RCC 7860 (cell line): ENCODE measurements at regions not wholly inside any gene's neighbourhood (a gene's known extent, or its start where the extent isn't known, plus 50 kb on each side); places are given as distances from the start of the nearest gene placed in this dataset.
"Not testable (repeated sequence)": the region's sequence is repeated elsewhere in the genome, so short reads cannot be mapped to it uniquely, and the experiment has no call there.

Experiments
- DNase-seq: peaks from one replicate; pipeline ENCODE4 v3.0.0-alpha.2; 2015; ENCODE audit warnings: low spot score
- FAIRE-seq: peaks from 2 replicates; lab custom pipeline; 2012; peaks lifted over from hg19 to GRCh38; lab: Jason Lieb, UNC

- no peak for FAIRE-seq
- DNase-seq = peak; percentile 6
Observed at GRCh38 chr6:17013701-17014100, 88.1 kb upstream of the STMND1 start.

GRCh38 chr6:17012421-17013225 is 89.2 kb upstream of the STMND1 start:
- FAIRE-seq (no peak), DNase-seq (no peak)

GRCh38 chr6:17011985-17012384 is 89.9 kb upstream of the STMND1 start:
- FAIRE-seq = no peak
- DNase-seq = no peak

- FAIRE-seq = no peak
- no peak for DNase-seq
Observed at GRCh38 chr6:17007749-17008148, 94.1 kb upstream of the STMND1 start.

- FAIRE-seq = no peak
- DNase-seq = no peak
Observed at GRCh38 chr6:17006543-17006942, 95.3 kb upstream of the STMND1 start.

- FAIRE-seq (no peak), DNase-seq (no peak)
Observed at GRCh38 chr6:17004269-17004668, 97.6 kb upstream of the STMND1 start.

- DNase-seq = no peak
- FAIRE-seq = no peak
Observed at GRCh38 chr6:17002123-17002522, 99.7 kb upstream of the STMND1 start.

- DNase-seq = no peak
- no peak for FAIRE-seq
Observed at GRCh38 chr6:17001188-17001587, 100.7 kb upstream of the STMND1 start.

- FAIRE-seq (no peak), DNase-seq (no peak)
Observed at GRCh38 chr6:16999491-17000436, 102.1 kb upstream of the STMND1 start.

- DNase-seq (no peak), FAIRE-seq (no peak)
Observed at GRCh38 chr6:16998461-16998860, 103.4 kb upstream of the STMND1 start.

- DNase-seq (no peak), FAIRE-seq (no peak)
Observed at GRCh38 chr6:16995511-16996250, 106.2 kb upstream of the STMND1 start.

- DNase-seq (no peak), FAIRE-seq (no peak)
Observed at GRCh38 chr6:16993396-16993795, 108.5 kb upstream of the STMND1 start.

GRCh38 chr6:16991981-16992629 is 109.7 kb upstream of the STMND1 start:
- FAIRE-seq (no peak), DNase-seq (no peak)

- FAIRE-seq, DNase-seq: not testable (repeated sequence)
Observed at GRCh38 chr6:16989976-16990375, 111.9 kb upstream of the STMND1 start.

- DNase-seq (no peak), FAIRE-seq (no peak)
Observed at GRCh38 chr6:16989382-16989781, 112.5 kb upstream of the STMND1 start.

- DNase-seq (no peak), FAIRE-seq (no peak)
Observed at GRCh38 chr6:16987996-16988395, 113.9 kb upstream of the STMND1 start.

- no peak for DNase-seq
- no peak for FAIRE-seq
Observed at GRCh38 chr6:16985513-16986284, 116.2 kb upstream of the STMND1 start.

GRCh38 chr6:16982807-16983206 is 119.0 kb upstream of the STMND1 start:
- FAIRE-seq = no peak

GRCh38 chr6:16979677-16980370 is 122.0 kb upstream of the STMND1 start:
- DNase-seq (no peak), FAIRE-seq (no peak)

More at GRCh38 chr6:16982807-16983206, 119.0 kb upstream of the STMND1 start:
- DNase-seq = no peak
